GM19043 (cell line): ENCODE measurements at regions not wholly inside any gene's neighbourhood (a gene's known extent, or its start where the extent isn't known, plus 50 kb on each side); places are given as distances from the start of the nearest gene placed in this dataset.
"Not testable (repeated sequence)": the region's sequence is repeated elsewhere in the genome, so short reads cannot be mapped to it uniquely, and the experiment has no call there.

Source experiments
- ATAC-seq: cut with Tn5 transposase; IDR thresholded peaks from one replicate; pipeline ENCODE4 v1.9.1; 2021; ENCODE audit warnings: low read depth; ENCODE audit not compliant: unreplicated experiment

- ATAC-seq = no peak
These were observed 137.9 kb upstream of the ZC3H15 start for GRCh38 chr2:186348200-186348599.

GRCh38 chr2:186349508-186349907 is 136.6 kb upstream of the ZC3H15 start:
- no peak for ATAC-seq

- not testable (repeated sequence) for ATAC-seq
These were observed 131.9 kb upstream of the ZC3H15 start for GRCh38 chr2:186354160-186354559.

GRCh38 chr2:186365406-186365805 is 120.7 kb upstream of the ZC3H15 start:
- ATAC-seq = no peak

- ATAC-seq = no peak
These were observed 107.0 kb upstream of the ZC3H15 start for GRCh38 chr2:186379052-186379451.

GRCh38 chr2:186380805-186381204 is 105.3 kb upstream of the ZC3H15 start:
- no peak for ATAC-seq

GRCh38 chr2:186381573-186381972 is 104.5 kb upstream of the ZC3H15 start:
- ATAC-seq = no peak

- ATAC-seq = no peak
These were observed 103.1 kb upstream of the ZC3H15 start for GRCh38 chr2:186382932-186383331.

- no peak for ATAC-seq
These were observed 101.8 kb upstream of the ZC3H15 start for GRCh38 chr2:186384226-186384625.

- ATAC-seq = not testable (repeated sequence)
These were observed 100.3 kb upstream of the ZC3H15 start for GRCh38 chr2:186385638-186386201.

GRCh38 chr2:186399082-186399644 is 86.9 kb upstream of the ZC3H15 start:
- ATAC-seq = peak; percentile 83

GRCh38 chr2:186405842-186406241 is 80.2 kb upstream of the ZC3H15 start:
- no peak for ATAC-seq

- ATAC-seq = no peak
These were observed 78.4 kb upstream of the ZC3H15 start for GRCh38 chr2:186407611-186408010.

- no peak for ATAC-seq
These were observed 75.3 kb upstream of the ZC3H15 start for GRCh38 chr2:186410802-186411201.

GRCh38 chr2:186422226-186422625 is 63.8 kb upstream of the ZC3H15 start:
- ATAC-seq = no peak

- ATAC-seq = no peak
These were observed 62.6 kb upstream of the ZC3H15 start for GRCh38 chr2:186423481-186423880.

GRCh38 chr2:186424265-186424664 is 61.8 kb upstream of the ZC3H15 start:
- ATAC-seq = no peak

GRCh38 chr2:186425576-186425975 is 60.5 kb upstream of the ZC3H15 start:
- ATAC-seq = no peak

GRCh38 chr2:186426153-186427016 is 59.7 kb upstream of the ZC3H15 start:
- peak; percentile 91 for ATAC-seq

- peak; percentile 49 for ATAC-seq
These were observed 59.1 kb upstream of the ZC3H15 start for GRCh38 chr2:186427017-186427350.

- ATAC-seq = no peak
These were observed 58.1 kb upstream of the ZC3H15 start for GRCh38 chr2:186427970-186428369.

GRCh38 chr2:186429104-186429503 is 57.0 kb upstream of the ZC3H15 start:
- ATAC-seq = no peak
